ENCODE measurements at regions not wholly inside any gene's neighbourhood (a gene's known extent, or its start where the extent isn't known, plus 50 kb on each side); places are given as distances from the start of the nearest gene placed in this dataset.

GRCh38 chr16:61181982-61182381 is 854.3 kb downstream of the CDH8 start:
- TF ChIP-seq SREBF2 (IDR thresholded peaks at IDR 0.05) (no peak), POLR2A (IDR thresholded peaks at IDR 0.05; ENCODE audit: low read length) (no peak), REST (IDR thresholded peaks at IDR 0.05) (no peak), CTCF (IDR thresholded peaks at IDR 0.05) (no peak), E2F6 (IDR thresholded peaks at IDR 0.05; ENCODE audit: borderline replicate concordance, low read depth) (no peak), CHD2 (IDR thresholded peaks at IDR 0.05; ENCODE audit: low read length, partially characterized antibody) (no peak), CBX8 (IDR thresholded peaks at IDR 0.05) (no peak)
